Liver (tissue), 8 donors: ENCODE measurements at regions not wholly inside any gene's neighbourhood (a gene's known extent, or its start where the extent isn't known, plus 50 kb on each side); places are given as distances from the start of the nearest gene placed in this dataset.

Source experiments
- DNase-seq: peaks from one replicate; pipeline ENCODE4 v3.0.0-alpha.2; 2017; ENCODE audit warnings: low spot score
- H3K27ac ChIP-seq, 2 donors: one replicate each; pipeline ENCODE4 v1.7.0; 2013; ENCODE audit warnings: inconsistent platforms in 2 of 2, low read length in 2 of 2, control low read depth in 1 of 2, low read depth in 1 of 2, mild to moderate bottlenecking in 1 of 2
- H3K27me3 ChIP-seq, 4 donors: one replicate each; pipeline versions ENCODE4 v1.6.1 to v1.7.0; 2013; ENCODE audit warnings: low read length in 3 of 4, inconsistent platforms in 1 of 4, mild to moderate bottlenecking in 1 of 4, moderate library complexity in 1 of 4; ENCODE audit not compliant: control insufficient read depth in 4 of 4, insufficient read depth in 4 of 4
- H3K36me3 ChIP-seq, 4 donors: one replicate each; pipeline versions ENCODE4 v1.6.1 to v1.7.0; 2013; ENCODE audit warnings: low read length in 3 of 4, mild to moderate bottlenecking in 3 of 4, low read depth in 1 of 4, moderate library complexity in 1 of 4; ENCODE audit not compliant: control insufficient read depth in 4 of 4, insufficient read depth in 3 of 4
- H3K4me1 ChIP-seq, 4 donors: one replicate each; pipeline versions ENCODE4 v1.6.1 to v1.7.0; 2013; ENCODE audit warnings: low read length in 3 of 4, mild to moderate bottlenecking in 3 of 4, moderate library complexity in 1 of 4; ENCODE audit not compliant: control insufficient read depth in 4 of 4, insufficient read depth in 4 of 4
- H3K4me3 ChIP-seq, 3 donors: one replicate each; pipeline versions ENCODE4 v1.6.1 to v1.7.0; 2013; ENCODE audit warnings: low read length in 3 of 3, control low read depth in 1 of 3, low read depth in 1 of 3, mild to moderate bottlenecking in 1 of 3
- H3K9ac ChIP-seq, 2 donors: one replicate each; pipeline ENCODE4 v1.7.0; 2013; ENCODE audit warnings: low read length in 2 of 2, mild to moderate bottlenecking in 2 of 2, moderate library complexity in 2 of 2, control low read depth in 1 of 2, low read depth in 1 of 2
- H3K9me3 ChIP-seq, 4 donors: one replicate each; pipeline versions ENCODE4 v1.6.1 to v1.7.0; 2013; ENCODE audit warnings: low read length in 3 of 4; ENCODE audit not compliant: control insufficient read depth in 4 of 4
- ATF3 ChIP-seq: IDR thresholded peaks from 2 replicates; pipeline ENCODE4 v1.6.1; 2016; ENCODE audit warnings: antibody characterized with exemption
- CTCF ChIP-seq: fragments of 150-350 bp; IDR thresholded peaks from 2 replicates; pipeline ENCODE4 v1.5.1; 2017; ENCODE audit warnings: improper control_type of control experiment, low read depth, low read length; ENCODE audit not compliant: missing input control
- EGR1 ChIP-seq, 2 donors: IDR thresholded peaks; 2 replicates each; pipeline ENCODE4 v1.6.1; 2016 to 2018; ENCODE audit warnings: antibody characterized with exemption in 2 of 2, low read depth in 2 of 2
- FOXA1 ChIP-seq: IDR thresholded peaks from 2 replicates; pipeline ENCODE4 v1.6.1; 2016; ENCODE audit warnings: antibody characterized with exemption
- FOXA2 ChIP-seq: IDR thresholded peaks from 2 replicates; pipeline ENCODE4 v1.6.1; 2016; ENCODE audit warnings: antibody characterized with exemption
- GABPA ChIP-seq, 2 donors: IDR thresholded peaks in 1 of 2; conservative IDR thresholded peaks in 1 of 2; 2 replicates each; pipeline ENCODE4 v1.6.1; 2016; ENCODE audit warnings: antibody characterized with exemption in 2 of 2, mild to moderate bottlenecking in 1 of 2, moderate library complexity in 1 of 2
- HNF4A ChIP-seq, 2 donors: conservative IDR thresholded peaks; 2 replicates each; pipeline ENCODE4 v1.6.1; 2016; ENCODE audit warnings: antibody characterized with exemption in 2 of 2, mild to moderate bottlenecking in 2 of 2
- HNF4G ChIP-seq: IDR thresholded peaks from 2 replicates; pipeline ENCODE4 v1.6.1; 2016; ENCODE audit warnings: antibody characterized with exemption
- JUND ChIP-seq, 2 donors: IDR thresholded peaks; 2 replicates each; pipeline ENCODE4 v1.6.1; 2016; ENCODE audit warnings: antibody characterized with exemption in 2 of 2
- MAX ChIP-seq: IDR thresholded peaks from 2 replicates; pipeline ENCODE4 v1.6.1; 2016; ENCODE audit warnings: antibody characterized with exemption
- NR2F2 ChIP-seq: IDR thresholded peaks from 2 replicates; pipeline ENCODE4 v1.6.1; 2016; ENCODE audit warnings: antibody characterized with exemption
- RAD21 ChIP-seq, 2 donors: IDR thresholded peaks; 2 replicates each; pipeline ENCODE4 v1.6.1; 2016; ENCODE audit warnings: antibody characterized with exemption in 2 of 2, mild to moderate bottlenecking in 2 of 2
- REST ChIP-seq: IDR thresholded peaks from 2 replicates; pipeline ENCODE4 v1.6.1; 2016; ENCODE audit warnings: antibody characterized with exemption, mild to moderate bottlenecking
- RXRA ChIP-seq, 2 donors: IDR thresholded peaks; 2 replicates each; pipeline ENCODE4 v1.6.1; 2017 to 2018; ENCODE audit warnings: antibody characterized with exemption in 2 of 2, mild to moderate bottlenecking in 1 of 2
- SP1 ChIP-seq: IDR thresholded peaks from 2 replicates; pipeline ENCODE4 v1.6.1; 2018; ENCODE audit warnings: antibody characterized with exemption, mild to moderate bottlenecking
- TAF1 ChIP-seq: conservative IDR thresholded peaks from 2 replicates; pipeline ENCODE4 v1.6.1; 2016; ENCODE audit warnings: antibody characterized with exemption, mild to moderate bottlenecking
- YY1 ChIP-seq: IDR thresholded peaks from 2 replicates; pipeline ENCODE4 v1.6.1; 2016; ENCODE audit warnings: antibody characterized with exemption, mild to moderate bottlenecking
- ZBTB33 ChIP-seq: IDR thresholded peaks from 2 replicates; pipeline ENCODE4 v1.6.1; 2016; ENCODE audit warnings: antibody characterized with exemption
- WGBS: extraction: QIAGEN DNeasy Blood & Tissue Kit; methylation state at CpG from one replicate; pipeline ENCODE4 v1.1.7; 2013; 5-methylcytosine and 5-hydroxymethylcytosine counted together
- donor health status: healthy.
- donor health status: healthy.
- donor health status: healthy.
- donor health status: healthy.
- donor health status: healthy.

- 79% methylated on average over 3 of the region's 3 CpGs for WGBS
These were observed 1592.1 kb downstream of the EFNB2 start for GRCh38 chr13:104943331-104943730.

More at GRCh38 chr13:104943331-104943730, 1592.1 kb downstream of the EFNB2 start:
- Histone ChIP-seq H3K27me3 (no peaks in the 10 kb centered on the region), H3K9me3 (no peaks in the 10 kb centered on the region), H3K36me3 (no peaks in the 10 kb centered on the region), H3K9ac (no peak overlapping the region), H3K4me3 (no peak overlapping the region), H3K4me1 (no peaks in the 10 kb centered on the region), H3K27ac (no peak overlapping the region)
- TF ChIP-seq YY1, result no peak
- no peak for TF ChIP-seq CTCF
- TF ChIP-seq GABPA (IDR thresholded peaks at IDR 0.05 in 1 of 2, conservative IDR thresholded peaks at IDR 0.05 in 1 of 2), result no peak
- no peak for TF ChIP-seq FOXA2
- no peak for TF ChIP-seq REST
- TF ChIP-seq JUND (IDR thresholded peaks at IDR 0.05), result no peak
- TF ChIP-seq HNF4A (conservative IDR thresholded peaks at IDR 0.05), result no peak
- no peak for TF ChIP-seq ZBTB33
- no peak for TF ChIP-seq ATF3
- no peak for TF ChIP-seq SP1
- TF ChIP-seq FOXA1, result no peak
- no peak for TF ChIP-seq EGR1 (IDR thresholded peaks at IDR 0.05; ENCODE audit: low read depth in 2 of 2)
- TF ChIP-seq RXRA (IDR thresholded peaks at IDR 0.05), result no peak
- no peak for TF ChIP-seq HNF4G
- no peak for TF ChIP-seq NR2F2
- no peak for TF ChIP-seq RAD21 (IDR thresholded peaks at IDR 0.05)
- TF ChIP-seq TAF1, result no peak
- TF ChIP-seq MAX, result no peak
- no peak for DNase-seq
